ENCODE measurements at regions not wholly inside any gene's neighbourhood (a gene's known extent, or its start where the extent isn't known, plus 50 kb on each side); places are given as distances from the start of the nearest gene placed in this dataset.

DNA sequence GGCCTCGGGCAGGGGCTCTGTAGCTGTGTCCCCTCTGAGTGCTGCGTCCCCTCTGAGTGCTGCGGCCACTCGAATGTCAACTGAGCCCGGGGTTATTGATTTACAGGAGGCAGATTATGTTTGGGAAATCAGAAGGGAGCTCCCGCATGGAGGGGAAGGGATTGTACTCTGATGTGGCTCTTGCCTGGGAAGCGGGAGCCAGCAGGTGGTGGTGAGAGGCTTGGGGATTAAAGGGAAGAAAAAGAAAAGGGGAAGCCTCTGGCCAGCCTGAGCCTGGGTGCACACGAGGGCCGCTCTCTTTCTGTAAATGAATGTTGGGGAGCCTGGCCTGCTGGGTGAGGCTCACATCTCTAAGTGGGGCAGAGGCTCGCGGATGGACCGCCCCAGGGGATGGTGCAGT, 143.7 kb downstream of the AACS start:
- TF ChIP-seq, protein P1, sequence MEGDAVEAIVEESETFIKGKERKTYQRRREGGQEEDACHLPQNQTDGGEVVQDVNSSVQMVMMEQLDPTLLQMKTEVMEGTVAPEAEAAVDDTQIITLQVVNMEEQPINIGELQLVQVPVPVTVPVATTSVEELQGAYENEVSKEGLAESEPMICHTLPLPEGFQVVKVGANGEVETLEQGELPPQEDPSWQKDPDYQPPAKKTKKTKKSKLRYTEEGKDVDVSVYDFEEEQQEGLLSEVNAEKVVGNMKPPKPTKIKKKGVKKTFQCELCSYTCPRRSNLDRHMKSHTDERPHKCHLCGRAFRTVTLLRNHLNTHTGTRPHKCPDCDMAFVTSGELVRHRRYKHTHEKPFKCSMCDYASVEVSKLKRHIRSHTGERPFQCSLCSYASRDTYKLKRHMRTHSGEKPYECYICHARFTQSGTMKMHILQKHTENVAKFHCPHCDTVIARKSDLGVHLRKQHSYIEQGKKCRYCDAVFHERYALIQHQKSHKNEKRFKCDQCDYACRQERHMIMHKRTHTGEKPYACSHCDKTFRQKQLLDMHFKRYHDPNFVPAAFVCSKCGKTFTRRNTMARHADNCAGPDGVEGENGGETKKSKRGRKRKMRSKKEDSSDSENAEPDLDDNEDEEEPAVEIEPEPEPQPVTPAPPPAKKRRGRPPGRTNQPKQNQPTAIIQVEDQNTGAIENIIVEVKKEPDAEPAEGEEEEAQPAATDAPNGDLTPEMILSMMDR (IDR thresholded peaks at IDR 0.05), result no peak
- TF ChIP-seq EZH2 (IDR thresholded peaks at IDR 0.05; ENCODE audit: borderline replicate concordance, insufficient read depth, low read depth, low read length, poor library complexity, severe bottlenecking), result no peak

All from B cell (primary cell).